IMR-90 (cell line): ENCODE measurements at regions not wholly inside any gene's neighbourhood (a gene's known extent, or its start where the extent isn't known, plus 50 kb on each side); places are given as distances from the start of the nearest gene placed in this dataset.

Experiments
- BHLHE40 ChIP-seq: fragments of 150-350 bp; IDR thresholded peaks from 2 replicates; pipeline ENCODE4 v1.6.1; 2016; ENCODE audit warnings: mild to moderate bottlenecking, low read depth, low read length
- CEBPB ChIP-seq: IDR thresholded peaks from 2 replicates; pipeline ENCODE4 v1.6.1; 2012; ENCODE audit warnings: low read depth, low read length, improper control_type of control experiment
- CHD1 ChIP-seq: IDR thresholded peaks from 2 replicates; pipeline ENCODE4 v1.6.1; 2012; ENCODE audit warnings: low read depth, low read length, improper control_type of control experiment
- CTCF ChIP-seq: conservative IDR thresholded peaks from 2 replicates; pipeline ENCODE4 v1.5.1; 2012; ENCODE audit warnings: mild to moderate bottlenecking, low read depth, low read length, improper control_type of control experiment
- ELK1 ChIP-seq: fragments of 150-350 bp; IDR thresholded peaks from 2 replicates; pipeline ENCODE4 v1.6.1; 2016; ENCODE audit warnings: low read depth, mild to moderate bottlenecking, low read length, moderate library complexity, borderline replicate concordance
- FOS ChIP-seq: fragments of 150-350 bp; IDR thresholded peaks from 2 replicates; pipeline ENCODE4 v1.6.1; 2016; ENCODE audit warnings: low read depth, low read length
- MXI1 ChIP-seq: IDR thresholded peaks from 2 replicates; pipeline ENCODE4 v1.6.1; 2012; ENCODE audit warnings: low read depth, mild to moderate bottlenecking, low read length, moderate library complexity, borderline replicate concordance
- POLR2A ChIP-seq: IDR thresholded peaks from 2 replicates; pipeline ENCODE4 v1.6.1; 2012; ENCODE audit warnings: mild to moderate bottlenecking, low read depth, low read length
- RAD21 ChIP-seq: IDR thresholded peaks from 2 replicates; pipeline ENCODE4 v1.6.1; 2012; ENCODE audit warnings: low read length, improper control_type of control experiment
- RCOR1 ChIP-seq: IDR thresholded peaks from 2 replicates; pipeline ENCODE4 v1.6.1; 2012; ENCODE audit warnings: mild to moderate bottlenecking, low read length, improper control_type of control experiment; ENCODE audit not compliant: insufficient replicate concordance
- RFX5 ChIP-seq: IDR thresholded peaks from 2 replicates; pipeline ENCODE4 v1.8.0; 2012; ENCODE audit warnings: low read depth, mild to moderate bottlenecking, low read length, moderate library complexity
- USF2 ChIP-seq: fragments of 150-350 bp; IDR thresholded peaks from 2 replicates; pipeline ENCODE4 v1.6.1; 2017; ENCODE audit warnings: mild to moderate bottlenecking, antibody characterized with exemption, low read length, low read depth

GRCh38 chr6:169838346-169839028 is 87.1 kb downstream of the ERMARD start:
- no peak for TF ChIP-seq FOS
- TF ChIP-seq CTCF = no peak
- TF ChIP-seq POLR2A = no peak
- no peak for TF ChIP-seq RFX5
- TF ChIP-seq ELK1 = no peak
- no peak for TF ChIP-seq RAD21
- TF ChIP-seq CEBPB = no peak
- TF ChIP-seq RCOR1 = no peak
- no peak for TF ChIP-seq USF2
- TF ChIP-seq BHLHE40 = no peak
- TF ChIP-seq MXI1 = no peak
- no peak for TF ChIP-seq CHD1
